ENCODE measurements at regions not wholly inside any gene's neighbourhood (a gene's known extent, or its start where the extent isn't known, plus 50 kb on each side); places are given as distances from the start of the nearest gene placed in this dataset.

GRCh38 chr6:14192216-14192788 is 74.7 kb downstream of the CD83 start:
- TF ChIP-seq POLR2AphosphoS5 (IDR thresholded peaks at IDR 0.05), result no peak
- TF ChIP-seq EP300 (IDR thresholded peaks at IDR 0.05), result no peak
- TF ChIP-seq CTCF (IDR thresholded peaks at IDR 0.05), result no peak
- TF ChIP-seq POLR2A (IDR thresholded peaks at IDR 0.05), result no peak
- Histone ChIP-seq H3K4me3 (no peak overlapping the region), H3K9me3 (no peaks in the 10 kb centered on the region), H3K27me3 (no peaks in the 10 kb centered on the region), H3K4me1 (no peaks in the 10 kb centered on the region), H3K27ac (no peak overlapping the region), H3K36me3 (no peaks in the 10 kb centered on the region)
- ATAC-seq (ENCODE audit: low FRiP score in 2 of 2) (no peak), DNase-seq (no peak)
- 68 to 77% methylated on average over 3 of the region's 3 CpGs for WGBS, 2 donors

- no peak overlapping the region for H3K27ac ChIP-seq
- DNase-seq (no peak), ATAC-seq (ENCODE audit: low FRiP score in 2 of 2) (no peak)
- H3K4me1 ChIP-seq, result no peaks in the 10 kb centered on the region
- H3K9me3 ChIP-seq, result no peaks in the 10 kb centered on the region
- WGBS, 2 donors, result 79 to 89% methylated on average over 2 of the region's 2 CpGs
- TF ChIP-seq CTCF (IDR thresholded peaks at IDR 0.05), result no peak
- TF ChIP-seq EP300 (IDR thresholded peaks at IDR 0.05), result no peak
- TF ChIP-seq POLR2AphosphoS5 (IDR thresholded peaks at IDR 0.05), result no peak
- TF ChIP-seq POLR2A (IDR thresholded peaks at IDR 0.05), result no peak
- H3K4me3 ChIP-seq, result no peak overlapping the region
- no peaks in the 10 kb centered on the region for H3K36me3 ChIP-seq
- no peaks in the 10 kb centered on the region for H3K27me3 ChIP-seq
These were observed 76.0 kb downstream of the CD83 start for GRCh38 chr6:14193524-14193923.

- Histone ChIP-seq H3K4me3 (no peak overlapping the region), H3K4me1 (no peaks in the 10 kb centered on the region), H3K27me3 (no peaks in the 10 kb centered on the region), H3K36me3 (no peaks in the 10 kb centered on the region), H3K27ac (no peak overlapping the region), H3K9me3 (no peaks in the 10 kb centered on the region)
- WGBS, 2 donors, result 70 to 77% methylated on average over 7 of the region's 7 CpGs
- TF ChIP-seq CTCF (IDR thresholded peaks at IDR 0.05) (no peak), EP300 (IDR thresholded peaks at IDR 0.05) (no peak), POLR2AphosphoS5 (IDR thresholded peaks at IDR 0.05) (no peak), POLR2A (IDR thresholded peaks at IDR 0.05) (no peak)
- ATAC-seq (ENCODE audit: low FRiP score in 2 of 2) (no peak), DNase-seq (no peak)
These were observed 76.9 kb downstream of the CD83 start for GRCh38 chr6:14194483-14194882.

GRCh38 chr6:14194976-14195375 is 77.4 kb downstream of the CD83 start:
- ATAC-seq (ENCODE audit: low FRiP score in 2 of 2) (no peak), DNase-seq (no peak)
- Histone ChIP-seq H3K4me1 (no peaks in the 10 kb centered on the region), H3K27ac (no peak overlapping the region), H3K36me3 (no peaks in the 10 kb centered on the region), H3K4me3 (no peak overlapping the region), H3K27me3 (no peaks in the 10 kb centered on the region), H3K9me3 (no peaks in the 10 kb centered on the region)
- 84 to 93% methylated on average over 5 of the region's 5 CpGs for WGBS, 2 donors
- TF ChIP-seq POLR2AphosphoS5 (IDR thresholded peaks at IDR 0.05), result no peak
- no peak for TF ChIP-seq POLR2A (IDR thresholded peaks at IDR 0.05)
- no peak for TF ChIP-seq EP300 (IDR thresholded peaks at IDR 0.05)
- TF ChIP-seq CTCF (IDR thresholded peaks at IDR 0.05), result no peak

GRCh38 chr6:14196026-14196425 is 78.5 kb downstream of the CD83 start:
- DNase-seq (no peak), ATAC-seq (ENCODE audit: low FRiP score in 2 of 2) (no peak)
- H3K27me3 ChIP-seq, result no peaks in the 10 kb centered on the region
- 80 to 92% methylated on average over 4 of the region's 4 CpGs for WGBS, 2 donors
- TF ChIP-seq POLR2A (IDR thresholded peaks at IDR 0.05) (no peak), POLR2AphosphoS5 (IDR thresholded peaks at IDR 0.05) (no peak), EP300 (IDR thresholded peaks at IDR 0.05) (no peak), CTCF (IDR thresholded peaks at IDR 0.05) (no peak)
- H3K36me3 ChIP-seq, result no peaks in the 10 kb centered on the region
- H3K4me1 ChIP-seq, result no peaks in the 10 kb centered on the region
- H3K9me3 ChIP-seq, result no peaks in the 10 kb centered on the region
- no peak overlapping the region for H3K27ac ChIP-seq
- H3K4me3 ChIP-seq, result no peak overlapping the region

Data from upper lobe of left lung (tissue), 6 donors.